Astrocyte (in vitro differentiated cells and primary cell): ENCODE measurements at regions not wholly inside any gene's neighbourhood (a gene's known extent, or its start where the extent isn't known, plus 50 kb on each side); places are given as distances from the start of the nearest gene placed in this dataset.

ENCODE experiments used
- EZH2 ChIP-seq: IDR thresholded peaks from 2 replicates; pipeline ENCODE4 v1.6.1; 2012; ENCODE audit warnings: mild to moderate bottlenecking, low read length, inconsistent platforms; ENCODE audit not compliant: insufficient read depth
- TF ChIP-seq, protein P1 (sequence below): IDR thresholded peaks from 2 replicates; pipeline ENCODE4 v1.5.1; 2011; ENCODE audit warnings: low read depth, mild to moderate bottlenecking, inconsistent platforms, low read length, moderate library complexity; ENCODE audit not compliant: insufficient read depth

DNA sequence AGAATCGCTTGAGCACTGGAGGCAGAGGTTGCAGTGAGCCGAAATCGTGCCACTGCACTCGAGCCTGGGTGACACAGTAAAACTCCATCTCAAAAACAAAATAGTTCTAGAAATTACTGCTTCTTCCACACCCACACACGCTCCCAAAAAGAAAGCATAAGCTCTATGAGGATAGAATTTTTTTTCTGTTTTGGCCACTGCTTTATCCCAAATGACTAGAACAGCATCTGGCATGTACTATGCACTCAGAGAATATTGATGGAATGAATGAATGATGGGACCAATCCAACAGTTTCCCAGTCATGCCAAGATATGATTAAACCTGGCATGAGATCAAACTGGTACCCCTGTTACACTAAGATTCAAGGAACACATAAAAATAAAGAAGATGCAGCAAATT lies 455.4 kb upstream of the CHAC2 start:
- TF ChIP-seq, protein P1, sequence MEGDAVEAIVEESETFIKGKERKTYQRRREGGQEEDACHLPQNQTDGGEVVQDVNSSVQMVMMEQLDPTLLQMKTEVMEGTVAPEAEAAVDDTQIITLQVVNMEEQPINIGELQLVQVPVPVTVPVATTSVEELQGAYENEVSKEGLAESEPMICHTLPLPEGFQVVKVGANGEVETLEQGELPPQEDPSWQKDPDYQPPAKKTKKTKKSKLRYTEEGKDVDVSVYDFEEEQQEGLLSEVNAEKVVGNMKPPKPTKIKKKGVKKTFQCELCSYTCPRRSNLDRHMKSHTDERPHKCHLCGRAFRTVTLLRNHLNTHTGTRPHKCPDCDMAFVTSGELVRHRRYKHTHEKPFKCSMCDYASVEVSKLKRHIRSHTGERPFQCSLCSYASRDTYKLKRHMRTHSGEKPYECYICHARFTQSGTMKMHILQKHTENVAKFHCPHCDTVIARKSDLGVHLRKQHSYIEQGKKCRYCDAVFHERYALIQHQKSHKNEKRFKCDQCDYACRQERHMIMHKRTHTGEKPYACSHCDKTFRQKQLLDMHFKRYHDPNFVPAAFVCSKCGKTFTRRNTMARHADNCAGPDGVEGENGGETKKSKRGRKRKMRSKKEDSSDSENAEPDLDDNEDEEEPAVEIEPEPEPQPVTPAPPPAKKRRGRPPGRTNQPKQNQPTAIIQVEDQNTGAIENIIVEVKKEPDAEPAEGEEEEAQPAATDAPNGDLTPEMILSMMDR = no peak
- TF ChIP-seq EZH2 = no peak
